CD14-positive monocyte (primary cell): ENCODE measurements at regions not wholly inside any gene's neighbourhood (a gene's known extent, or its start where the extent isn't known, plus 50 kb on each side); places are given as distances from the start of the nearest gene placed in this dataset.

Source experiments
- DNase-seq, 3 donors: peaks; one replicate each; pipeline ENCODE4 v3.0.0-alpha.2; 2011 to 2022
- H2AFZ ChIP-seq: 2 replicates; pipeline ENCODE4 v1.6.0; 2012; ENCODE audit warnings: mild to moderate bottlenecking, low read depth, low read length, inconsistent platforms; ENCODE audit not compliant: insufficient read depth, poor library complexity, severe bottlenecking
- H3K27ac ChIP-seq, 2 donors: 1 replicate in 1 of 2; 2 replicates in 1 of 2; pipeline ENCODE4 v1.5.1; 2012 to 2013; ENCODE audit warnings: low read length in 2 of 2, control low read depth in 1 of 2, inconsistent platforms in 1 of 2, low read depth in 1 of 2, mild to moderate bottlenecking in 1 of 2
- H3K27me3 ChIP-seq, 2 donors: one replicate each; pipeline versions ENCODE4 v1.6.0 to v1.6.1; 2011 to 2013; ENCODE audit warnings: low read length in 2 of 2; ENCODE audit not compliant: control insufficient read depth in 2 of 2, insufficient read depth in 2 of 2
- H3K36me3 ChIP-seq, 2 donors: replicated peaks in 1 of 2; 1 replicate in 1 of 2; 2 replicates in 1 of 2; pipeline versions ENCODE4 v1.5.1 to v1.6.1; 2012 to 2013; ENCODE audit warnings: low read length in 2 of 2, control low read depth in 1 of 2, inconsistent platforms in 1 of 2, mild to moderate bottlenecking in 1 of 2; ENCODE audit not compliant: insufficient read depth in 2 of 2, control insufficient read depth in 1 of 2
- H3K4me1 ChIP-seq, 2 donors: 1 replicate in 1 of 2; 2 replicates in 1 of 2; pipeline versions ENCODE4 v1.5.1 to v1.6.1; 2012 to 2013; ENCODE audit warnings: low read length in 2 of 2, control low read depth in 1 of 2, inconsistent platforms in 1 of 2, mild to moderate bottlenecking in 1 of 2, moderate library complexity in 1 of 2; ENCODE audit not compliant: insufficient read depth in 2 of 2, control insufficient read depth in 1 of 2
- H3K4me2 ChIP-seq: replicated peaks from 2 replicates; pipeline ENCODE3; 2012; ENCODE audit warnings: low read length, moderate library complexity, mild to moderate bottlenecking; ENCODE audit not compliant: poor library complexity, severe bottlenecking; ENCODE audit errors: extremely low read depth
- H3K4me3 ChIP-seq, 3 experiments: fragments of 200-600 bp in 1 of 3; sonication (generic) in 1 of 3; replicated peaks in 1 of 3; 1 replicate in 2 of 3; 2 replicates in 1 of 3; pipeline ENCODE4 v1.5.1; 2011 to 2013; ENCODE audit warnings: low read length in 3 of 3, mild to moderate bottlenecking in 3 of 3, control low read depth in 2 of 3, low read depth in 2 of 3, inconsistent platforms in 1 of 3, moderate library complexity in 1 of 3
- H3K79me2 ChIP-seq: 2 replicates; pipeline ENCODE4 v1.6.0; 2012; ENCODE audit warnings: mild to moderate bottlenecking, control low read depth, inconsistent platforms, low read length, moderate library complexity; ENCODE audit not compliant: insufficient read depth
- H3K9ac ChIP-seq: 2 replicates; pipeline ENCODE4 v1.6.0; 2017; ENCODE audit warnings: low read length, mild to moderate bottlenecking; ENCODE audit not compliant: insufficient read depth, poor library complexity, severe bottlenecking
- H3K9me3 ChIP-seq, 2 donors: replicated peaks in 1 of 2; 1 replicate in 1 of 2; 2 replicates in 1 of 2; pipeline versions ENCODE4 v1.5.1 to v1.6.1; 2012 to 2013; ENCODE audit warnings: low read length in 2 of 2, control low read depth in 1 of 2; ENCODE audit not compliant: control insufficient read depth in 1 of 2, insufficient read depth in 1 of 2
- H4K20me1 ChIP-seq: 2 replicates; pipeline ENCODE4 v1.6.0; 2012; ENCODE audit warnings: mild to moderate bottlenecking, low read length, control low read depth, moderate library complexity; ENCODE audit not compliant: insufficient read depth
- H3K27ac Mint-ChIP-seq, 7 donors: one replicate each; pipeline ENCODE4 v1.8.0; 2020; ENCODE audit warnings: mild to moderate bottlenecking in 7 of 7, mixed read lengths in 7 of 7, moderate library complexity in 6 of 7, inconsistent platforms in 2 of 7
- H3K27me3 Mint-ChIP-seq, 3 donors: one replicate each; pipeline ENCODE4 v1.8.0; 2021 to 2022; ENCODE audit warnings: low read depth in 3 of 3, mild to moderate bottlenecking in 3 of 3, mixed read lengths in 3 of 3, moderate library complexity in 3 of 3, inconsistent platforms in 1 of 3
- H3K36me3 Mint-ChIP-seq, 2 donors: one replicate each; pipeline ENCODE4 v1.8.0; 2020; ENCODE audit warnings: mixed read lengths in 2 of 2, inconsistent platforms in 1 of 2, mild to moderate bottlenecking in 1 of 2
- H3K4me1 Mint-ChIP-seq: one replicate; pipeline ENCODE4 v1.8.0; 2020; ENCODE audit warnings: mild to moderate bottlenecking, mixed read lengths
- H3K4me3 Mint-ChIP-seq, 2 donors: one replicate each; pipeline ENCODE4 v1.8.0; 2020; ENCODE audit warnings: mild to moderate bottlenecking in 2 of 2, mixed read lengths in 2 of 2, moderate library complexity in 1 of 2
- H3K9me3 Mint-ChIP-seq, 7 donors: one replicate each; pipeline ENCODE4 v1.8.0; 2020 to 2022; ENCODE audit warnings: mixed read lengths in 7 of 7, mild to moderate bottlenecking in 6 of 7, moderate library complexity in 6 of 7, inconsistent platforms in 2 of 7
- CTCF ChIP-seq: fragments of 200-600 bp; IDR thresholded peaks from one replicate; pipeline ENCODE4 v1.8.0; 2022; ENCODE audit warnings: antibody characterized with exemption, mild to moderate bottlenecking
- WGBS: methylation state at CpG from one replicate; pipeline ENCODE4 v1.1.5; 2013; ENCODE audit warnings: missing lambda C conversion rate; ENCODE audit not compliant: insufficient coverage; 5-methylcytosine and 5-hydroxymethylcytosine counted together
- intact Hi-C, 2 donors: fragments of 100-400 bp; cut with micrococcal nuclease; formaldehyde crosslinking; loops; one replicate each; pipeline versions ENCODE4 v1.15.0 to v1.15.1; 2023

DNA sequence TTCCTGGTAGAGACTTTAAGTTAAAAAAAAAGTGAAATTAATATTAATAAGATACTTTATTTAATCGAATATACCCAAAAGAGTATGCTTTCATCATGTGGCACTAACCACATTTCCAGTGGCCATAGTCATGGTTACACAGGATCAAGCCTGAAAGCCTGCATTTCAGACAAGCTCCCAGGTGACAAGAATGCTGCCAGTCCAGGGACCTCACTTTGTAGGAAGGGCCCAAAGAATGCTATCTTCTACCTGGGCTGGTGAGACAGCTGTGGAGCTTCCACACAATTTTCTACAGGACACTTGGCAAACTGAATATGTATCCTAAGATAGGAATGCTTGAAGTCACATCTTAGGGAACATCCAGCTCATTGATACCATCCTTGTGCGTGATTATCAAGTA lies 203.8 kb downstream of the AUH start:
- no peak overlapping the region for H3K4me2 ChIP-seq
- H3K4me3 Mint-ChIP-seq: no peak overlapping the region
- H3K27ac ChIP-seq: no peak overlapping the region
- no peak overlapping the region for H2AFZ ChIP-seq
- H3K9me3 ChIP-seq: peaks cover 4 to 8% of the 10 kb centered on the region in 2 donors
- no peaks in the 10 kb centered on the region for H3K36me3 ChIP-seq
- peaks cover 18 to 26% of the 10 kb centered on the region in 2 donors for H3K4me1 ChIP-seq
- H4K20me1 ChIP-seq: no peaks in the 10 kb centered on the region
- no CpG with 5 or more reads among the region's 2 CpGs for WGBS
- no peak overlapping the region for H3K27ac Mint-ChIP-seq
- no peaks in the 10 kb centered on the region for H3K27me3 ChIP-seq
- peaks cover 2 to 8% of the 10 kb centered on the region in 2 donors for H3K36me3 Mint-ChIP-seq
- peaks cover 2 to 5% (median 4%) of the 10 kb centered on the region in 3 donors for H3K27me3 Mint-ChIP-seq
- no peak for DNase-seq
- intact Hi-C loops: no loop called here
- no peak for TF ChIP-seq CTCF
- H3K4me1 Mint-ChIP-seq: peaks cover 16% of the 10 kb centered on the region
- no peak overlapping the region for H3K4me3 ChIP-seq
- no peak overlapping the region for H3K9ac ChIP-seq
- H3K9me3 Mint-ChIP-seq: peaks cover under 1 to 15% (median 6%) of the 10 kb centered on the region in 7 donors
- H3K79me2 ChIP-seq: no peaks in the 10 kb centered on the region

- DNase-seq: no peak
- 46% methylated on average over 2 of the region's 6 CpGs for WGBS
- Histone ChIP-seq H2AFZ (no peak overlapping the region), H3K4me1 (peaks cover 22 to 30% of the 10 kb centered on the region in 2 donors), H3K79me2 (no peaks in the 10 kb centered on the region), H3K4me2 (no peak overlapping the region), H3K9me3 (peaks cover 4 to 8% of the 10 kb centered on the region in 2 donors), H3K27ac (no peak overlapping the region), H4K20me1 (no peaks in the 10 kb centered on the region), H3K9ac (no peak overlapping the region), H3K27me3 (no peaks in the 10 kb centered on the region), H3K36me3 (no peaks in the 10 kb centered on the region), H3K4me3 (no peak overlapping the region)
- Mint-ChIP-seq H3K36me3 (peaks cover 2 to 10% of the 10 kb centered on the region in 2 donors), H3K9me3 (peaks cover 0 to 13% (median 4%) of the 10 kb centered on the region in 7 donors), H3K27me3 (peaks cover 2 to 5% (median 4%) of the 10 kb centered on the region in 3 donors), H3K4me1 (peaks cover 20% of the 10 kb centered on the region), H3K4me3 (no peak overlapping the region), H3K27ac (no peak overlapping the region)
- intact Hi-C loops: no loop called here
- no peak for TF ChIP-seq CTCF
Observed at GRCh38 chr9:91158286-91158685, 203.4 kb downstream of the AUH start.
